HS-5 (cell line): ENCODE measurements at regions not wholly inside any gene's neighbourhood (a gene's known extent, or its start where the extent isn't known, plus 50 kb on each side); places are given as distances from the start of the nearest gene placed in this dataset.
A peak's percentile ranks its signal among the peaks of the same experiment; 100 is the strongest.

ENCODE experiments used
- DNase-seq: peaks from one replicate; pipeline ENCODE4 v3.0.0-alpha.2; 2012; ENCODE audit warnings: low read depth

DNA sequence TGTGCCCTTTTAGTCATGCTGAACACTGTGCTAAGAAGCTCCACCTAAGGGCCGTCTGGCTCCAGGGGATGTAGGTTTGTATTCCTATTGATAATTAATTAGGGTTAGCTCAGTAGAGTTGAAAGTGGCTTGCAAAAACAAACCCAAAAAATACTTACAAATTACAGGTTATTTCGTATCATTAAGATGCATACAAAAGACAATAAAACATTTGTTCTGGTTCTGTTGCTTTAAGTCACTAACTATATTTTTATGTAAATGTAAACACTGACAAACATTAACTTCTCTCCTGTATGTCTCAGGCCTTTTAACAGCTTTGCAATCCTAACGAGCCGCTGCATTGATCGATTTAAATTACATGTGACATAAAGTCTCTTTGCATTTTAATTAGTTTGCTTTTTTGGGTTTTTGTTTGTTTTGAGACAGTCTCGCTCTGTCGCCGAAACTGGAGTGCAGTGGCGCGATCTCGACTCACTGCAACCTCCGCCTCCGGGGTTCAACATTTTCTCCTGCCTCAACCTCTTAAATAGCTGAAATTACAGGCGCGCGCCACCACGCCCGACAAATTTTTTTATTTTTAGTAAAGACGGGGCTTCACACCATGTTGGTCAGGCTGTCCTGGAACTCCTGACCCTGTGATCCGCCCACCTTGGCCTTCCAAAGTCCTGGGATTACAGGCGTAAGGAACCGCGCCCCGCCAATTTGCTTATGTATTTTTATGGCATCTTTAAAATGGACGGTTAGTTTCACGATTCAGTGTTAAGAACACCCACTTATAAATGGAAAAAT, 110.9 kb downstream of the HFE start:
- peak; percentile 35 for DNase-seq

DNA sequence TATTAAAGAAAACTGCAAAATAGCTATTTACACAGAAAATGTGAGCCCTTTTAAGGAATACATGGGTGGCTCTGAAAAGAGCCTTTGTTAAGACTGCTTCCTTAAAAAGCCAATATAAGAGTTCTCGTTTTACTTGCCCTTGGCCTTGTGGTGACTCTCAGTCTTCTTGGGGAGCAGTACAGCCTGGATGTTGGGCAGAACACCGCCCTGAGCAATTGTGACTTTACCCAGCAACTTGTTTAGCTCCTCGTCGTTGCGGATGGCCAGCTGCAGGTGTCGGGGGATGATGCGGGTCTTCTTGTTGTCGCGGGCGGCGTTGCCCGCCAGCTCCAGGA, 111.5 kb downstream of the HFE start:
- no peak for DNase-seq

- DNase-seq, result peak; percentile 93
These were observed 112.0 kb downstream of the HFE start for GRCh38 chr6:26199057-26199772.

- no peak for DNase-seq
These were observed 112.8 kb downstream of the HFE start for GRCh38 chr6:26199773-26200764.

DNA sequence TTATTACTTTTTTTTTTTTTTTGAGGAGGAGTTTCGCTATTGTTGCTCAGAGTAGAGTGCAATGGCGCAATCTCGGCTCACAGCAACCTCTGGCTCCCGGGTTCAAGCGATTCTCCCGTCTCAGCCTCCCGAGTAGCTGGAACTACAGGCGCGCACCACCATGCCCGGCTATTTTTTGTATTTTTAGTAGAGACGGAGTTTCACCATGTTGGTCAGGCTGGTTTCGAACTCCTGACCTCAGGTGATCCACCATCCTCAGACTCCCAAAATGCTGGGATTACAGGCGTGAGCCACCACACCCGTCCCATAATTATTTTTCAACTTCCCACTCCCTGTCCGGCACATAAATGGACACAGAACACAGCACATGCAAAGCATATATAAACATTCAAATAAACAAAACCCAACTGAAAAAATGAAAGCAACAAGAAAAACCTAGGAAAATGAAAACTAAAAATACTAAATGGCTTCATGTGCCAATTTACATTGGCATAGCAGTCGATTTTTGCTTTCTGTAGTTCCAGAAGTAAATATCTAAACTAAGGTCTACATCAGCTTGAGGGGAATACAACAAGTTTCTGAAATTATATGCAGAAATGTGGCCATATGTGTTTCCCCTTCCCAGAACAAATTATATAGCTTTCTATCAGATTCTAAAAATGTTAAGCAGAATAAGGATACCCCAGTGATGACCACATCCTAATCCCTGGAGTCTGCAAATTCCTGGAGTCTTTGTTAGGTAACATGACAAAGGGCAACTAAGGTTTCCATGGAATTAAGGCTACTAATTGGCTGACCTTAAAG, 113.9 kb downstream of the HFE start:
- DNase-seq, result no peak

DNA sequence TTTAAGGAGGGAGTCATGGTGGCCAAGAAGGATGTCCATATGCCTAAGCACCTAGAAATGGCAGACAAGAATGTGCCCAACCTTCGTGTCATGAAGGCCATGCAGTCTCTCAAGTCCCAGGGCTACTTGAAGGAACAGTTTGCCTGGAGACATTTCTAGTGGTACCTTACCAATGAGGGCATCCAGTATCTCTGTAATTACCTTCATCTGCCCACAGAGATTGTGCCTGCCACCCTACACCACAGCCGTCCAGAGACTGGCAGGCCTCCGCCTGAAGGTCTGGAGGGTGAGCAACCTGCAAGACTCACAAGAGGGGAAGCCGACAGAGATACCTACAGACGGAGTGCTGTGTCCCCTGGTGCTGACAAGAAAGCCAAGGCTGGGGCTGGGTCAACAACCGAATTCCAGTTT, 115.0 kb downstream of the HFE start:
- no peak for DNase-seq

DNA sequence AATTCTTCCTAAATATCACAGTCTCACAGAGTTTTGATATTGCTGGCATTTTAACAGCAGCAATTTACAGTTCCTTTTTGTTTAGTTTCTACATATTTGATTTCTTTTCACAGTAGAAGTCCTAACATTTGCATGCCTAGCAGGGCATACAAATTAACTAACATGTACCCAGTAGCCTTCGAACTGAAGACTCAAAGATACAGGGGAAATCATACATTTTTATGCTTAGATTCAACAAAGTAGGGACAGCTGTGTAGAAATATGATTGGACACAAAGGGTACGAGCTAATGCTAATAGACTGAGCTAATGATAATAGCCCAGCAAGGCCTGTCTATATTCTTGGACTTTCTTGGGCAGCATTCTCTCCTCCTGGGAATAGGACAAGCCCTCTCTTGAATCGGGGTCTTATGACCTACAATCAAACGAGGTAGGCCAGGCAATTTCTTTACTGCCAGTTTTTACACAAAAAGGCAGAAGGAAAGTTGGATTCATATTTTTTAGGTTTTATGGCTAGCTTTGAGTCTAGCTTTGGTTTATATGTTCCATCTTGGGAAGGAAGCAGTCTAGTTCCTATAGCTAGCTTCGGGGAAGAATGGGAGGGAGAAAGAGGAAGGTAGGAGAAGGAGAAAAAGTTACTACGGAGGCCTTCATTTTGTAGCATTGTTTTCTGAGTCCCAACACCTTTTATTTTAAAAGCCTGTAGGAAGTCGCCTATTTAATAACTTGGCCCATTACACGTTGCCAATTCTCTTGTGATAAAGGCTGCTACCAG, 115.8 kb downstream of the HFE start:
- DNase-seq, result no peak

GRCh38 chr6:26204332-26205160, 117.3 kb downstream of the HFE start:
- peak; percentile 95 for DNase-seq

DNA sequence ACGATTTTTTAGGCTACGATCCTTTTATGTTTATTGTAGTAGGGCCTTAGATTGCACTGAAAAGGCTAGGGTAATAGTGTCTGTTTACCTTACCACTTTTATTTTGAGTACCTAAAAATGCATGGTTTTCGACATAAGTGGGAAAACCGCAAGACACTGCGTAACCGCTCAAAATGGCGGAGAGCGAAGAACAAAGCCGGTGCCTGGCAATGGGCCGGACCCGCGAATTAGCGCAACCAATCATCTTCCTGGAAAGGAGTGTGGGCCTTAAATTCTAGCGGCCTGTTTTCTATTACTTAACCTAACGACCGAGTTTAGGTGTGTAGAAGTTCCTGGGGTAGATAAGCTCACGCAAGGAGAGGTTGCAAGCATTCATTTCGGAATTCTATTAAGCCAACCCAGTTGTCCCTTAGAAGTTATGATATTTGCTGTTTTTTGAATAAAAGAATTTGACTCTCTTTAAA, 118.0 kb downstream of the HFE start:
- peak; percentile 62 for DNase-seq

GRCh38 chr6:26205625-26206574, 118.7 kb downstream of the HFE start:
- peak; percentile 70 for DNase-seq

- DNase-seq, result no peak
These were observed 119.9 kb downstream of the HFE start for GRCh38 chr6:26206868-26207801.

DNA sequence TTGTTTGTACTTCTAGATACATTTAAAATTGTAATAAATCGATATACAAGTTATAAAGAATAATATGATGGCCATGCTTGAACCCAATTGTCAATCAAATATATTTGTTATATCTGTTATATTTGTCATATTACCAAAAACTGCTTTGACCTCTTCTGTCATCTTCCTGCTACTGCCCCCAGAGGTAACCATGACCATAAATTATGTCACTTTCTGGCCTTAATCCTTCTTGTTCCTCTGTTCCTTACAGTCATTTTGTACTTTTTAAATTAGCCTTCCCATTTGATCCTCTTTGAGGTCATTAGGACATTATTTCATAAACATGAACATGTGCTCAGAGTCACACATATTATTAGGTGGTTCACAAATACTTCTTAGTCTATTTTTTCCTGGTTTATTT, 124.7 kb downstream of the HFE start:
- no peak for DNase-seq

- no peak for DNase-seq
These were observed 126.3 kb downstream of the HFE start for GRCh38 chr6:26213334-26214075.

- DNase-seq, result no peak
These were observed 127.8 kb downstream of the HFE start for GRCh38 chr6:26214803-26215584.

GRCh38 chr6:26215585-26216358, 128.5 kb downstream of the HFE start:
- DNase-seq, result no peak
